ENCODE measurements at regions not wholly inside any gene's neighbourhood (a gene's known extent, or its start where the extent isn't known, plus 50 kb on each side); places are given as distances from the start of the nearest gene placed in this dataset.

GRCh38 chr7:46131916-46132795, 211.1 kb upstream of the IGFBP3 start:
- TF ChIP-seq, protein P1, sequence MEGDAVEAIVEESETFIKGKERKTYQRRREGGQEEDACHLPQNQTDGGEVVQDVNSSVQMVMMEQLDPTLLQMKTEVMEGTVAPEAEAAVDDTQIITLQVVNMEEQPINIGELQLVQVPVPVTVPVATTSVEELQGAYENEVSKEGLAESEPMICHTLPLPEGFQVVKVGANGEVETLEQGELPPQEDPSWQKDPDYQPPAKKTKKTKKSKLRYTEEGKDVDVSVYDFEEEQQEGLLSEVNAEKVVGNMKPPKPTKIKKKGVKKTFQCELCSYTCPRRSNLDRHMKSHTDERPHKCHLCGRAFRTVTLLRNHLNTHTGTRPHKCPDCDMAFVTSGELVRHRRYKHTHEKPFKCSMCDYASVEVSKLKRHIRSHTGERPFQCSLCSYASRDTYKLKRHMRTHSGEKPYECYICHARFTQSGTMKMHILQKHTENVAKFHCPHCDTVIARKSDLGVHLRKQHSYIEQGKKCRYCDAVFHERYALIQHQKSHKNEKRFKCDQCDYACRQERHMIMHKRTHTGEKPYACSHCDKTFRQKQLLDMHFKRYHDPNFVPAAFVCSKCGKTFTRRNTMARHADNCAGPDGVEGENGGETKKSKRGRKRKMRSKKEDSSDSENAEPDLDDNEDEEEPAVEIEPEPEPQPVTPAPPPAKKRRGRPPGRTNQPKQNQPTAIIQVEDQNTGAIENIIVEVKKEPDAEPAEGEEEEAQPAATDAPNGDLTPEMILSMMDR (IDR thresholded peaks at IDR 0.05) = no peak
- no peak for TF ChIP-seq POLR2A (IDR thresholded peaks at IDR 0.05)

GRCh38 chr7:46129831-46130230, 208.8 kb upstream of the IGFBP3 start:
- no peak overlapping the region for H3K4me3 ChIP-seq (ENCODE audit: low read depth, poor library complexity, severe bottlenecking)
- intact Hi-C loops (cut with DNase I; ENCODE audit: low total_unique reads) = no loop called here
- WGBS, 2 donors = 89 to 90% methylated on average over 4 of the region's 4 CpGs
- no peak for DNase-seq (ENCODE audit: low spot score in 2 of 2)
- no peak for TF ChIP-seq POLR2A (IDR thresholded peaks at IDR 0.05)
- TF ChIP-seq, protein P1 (IDR thresholded peaks at IDR 0.05) = no peak

More at GRCh38 chr7:46131916-46132795, 211.1 kb upstream of the IGFBP3 start:
- H3K4me3 ChIP-seq (ENCODE audit: low read depth, poor library complexity, severe bottlenecking) = no peak overlapping the region
- WGBS, 2 donors = 79 to 82% methylated on average over 8 of the region's 8 CpGs
- intact Hi-C loops (cut with DNase I; ENCODE audit: low total_unique reads) = no loop called here
- no peak for DNase-seq (ENCODE audit: low spot score in 2 of 2)

- WGBS, 2 donors = 54 to 62% methylated on average over 2 of the region's 2 CpGs
- H3K4me3 ChIP-seq (ENCODE audit: low read depth, poor library complexity, severe bottlenecking) = no peak overlapping the region
- TF ChIP-seq POLR2A (IDR thresholded peaks at IDR 0.05) = no peak
- TF ChIP-seq, protein P1 (IDR thresholded peaks at IDR 0.05) = no peak
- DNase-seq (ENCODE audit: low spot score in 2 of 2) = no peak
- intact Hi-C loops (cut with DNase I; ENCODE audit: low total_unique reads) = no loop called here
Observed at GRCh38 chr7:46127814-46128213, 206.7 kb upstream of the IGFBP3 start.

- TF ChIP-seq, protein P1 (IDR thresholded peaks at IDR 0.05) = no peak
- no peak for TF ChIP-seq POLR2A (IDR thresholded peaks at IDR 0.05)
- no peak overlapping the region for H3K4me3 ChIP-seq (ENCODE audit: low read depth, poor library complexity, severe bottlenecking)
- no peak for DNase-seq (ENCODE audit: low spot score in 2 of 2)
- intact Hi-C loops (cut with DNase I; ENCODE audit: low total_unique reads) = no loop called here
- 68 to 74% methylated on average over 2 of the region's 2 CpGs for whole genome bisulfite sequencing, 2 donors
Observed at GRCh38 chr7:46126675-46127300, 205.7 kb upstream of the IGFBP3 start.

- intact Hi-C loops (cut with DNase I; ENCODE audit: low total_unique reads) = no loop called here
Observed at GRCh38 chr7:46123756-46124343, 202.8 kb upstream of the IGFBP3 start.

More at GRCh38 chr7:46123756-46124343, 202.8 kb upstream of the IGFBP3 start:
- no peak overlapping the region for H3K4me3 ChIP-seq (ENCODE audit: low read depth, poor library complexity, severe bottlenecking)
- WGBS, 2 donors = 91 to 92% methylated on average over 3 of the region's 3 CpGs
- DNase-seq (ENCODE audit: low spot score in 2 of 2) = no peak
- TF ChIP-seq, protein P1 (IDR thresholded peaks at IDR 0.05) = no peak
- no peak for TF ChIP-seq POLR2A (IDR thresholded peaks at IDR 0.05)
